Loucy (cell line): ENCODE measurements at regions not wholly inside any gene's neighbourhood (a gene's known extent, or its start where the extent isn't known, plus 50 kb on each side); places are given as distances from the start of the nearest gene placed in this dataset.
A peak's percentile ranks its signal among the peaks of the same experiment; 100 is the strongest.

ENCODE experiments used
- H2AFZ ChIP-seq: fragments of 200-600 bp; sonication (generic); 2 replicates; pipeline ENCODE4 v1.6.0; 2016; ENCODE audit warnings: antibody characterized with exemption, mild to moderate bottlenecking, low read length, moderate library complexity
- H3F3A ChIP-seq: fragments of 200-600 bp; 2 replicates; pipeline ENCODE4 v1.6.0; 2016; ENCODE audit warnings: antibody characterized with exemption, low read depth, mild to moderate bottlenecking
- H3K27me3 ChIP-seq: fragments of 200-600 bp; sonication (generic); 2 replicates; pipeline ENCODE4 v1.6.1; 2014; ENCODE audit warnings: low read length, mild to moderate bottlenecking; ENCODE audit not compliant: insufficient read depth, poor library complexity, severe bottlenecking
- H3K36me3 ChIP-seq: fragments of 200-600 bp; sonication (generic); 2 replicates; pipeline ENCODE4 v1.6.1; 2016; ENCODE audit warnings: low read length; ENCODE audit not compliant: insufficient read depth
- H3K4me1 ChIP-seq: fragments of 200-600 bp; sonication (generic); 2 replicates; pipeline ENCODE4 v1.5.1; 2014; ENCODE audit warnings: low read length, mild to moderate bottlenecking; ENCODE audit not compliant: insufficient read depth, poor library complexity, severe bottlenecking
- H3K4me2 ChIP-seq: fragments of 200-600 bp; sonication (generic); 2 replicates; pipeline ENCODE4 v1.6.0; 2014; ENCODE audit warnings: antibody characterized with exemption, low read length, low read depth, mild to moderate bottlenecking; ENCODE audit not compliant: poor library complexity, severe bottlenecking
- H3K4me3 ChIP-seq: fragments of 200-600 bp; sonication (generic); 2 replicates; pipeline ENCODE4 v1.5.1; 2014; ENCODE audit warnings: low read length, mild to moderate bottlenecking, mixed read lengths; ENCODE audit not compliant: poor library complexity, severe bottlenecking
- H3K79me2 ChIP-seq: fragments of 200-600 bp; sonication (generic); 2 replicates; pipeline ENCODE4 v1.6.1; 2014; ENCODE audit warnings: low read length; ENCODE audit not compliant: insufficient read depth
- H3K9ac ChIP-seq: fragments of 200-600 bp; sonication (generic); 2 replicates; pipeline ENCODE4 v1.6.0; 2014; ENCODE audit warnings: mild to moderate bottlenecking, low read depth, low read length, moderate library complexity; ENCODE audit not compliant: poor library complexity, severe bottlenecking
- H3K9me2 ChIP-seq: fragments of 200-600 bp; sonication (generic); replicated peaks from 2 replicates; pipeline ENCODE4 v1.6.1; 2016; ENCODE audit warnings: low read depth, low read length, mixed read lengths
- H3K9me3 ChIP-seq: fragments of 200-600 bp; sonication (generic); 2 replicates; pipeline ENCODE4 v1.6.1; 2014; ENCODE audit warnings: mild to moderate bottlenecking, antibody characterized with exemption, low read length, low read depth; ENCODE audit not compliant: insufficient read depth
- H4K20me1 ChIP-seq: fragments of 200-600 bp; sonication (generic); 2 replicates; pipeline ENCODE4 v1.6.0; 2014; ENCODE audit warnings: antibody characterized with exemption, low read length, mild to moderate bottlenecking; ENCODE audit not compliant: insufficient read depth, poor library complexity, severe bottlenecking
- EZH2phosphoT487 ChIP-seq: fragments of 200-600 bp; IDR thresholded peaks from 2 replicates; pipeline ENCODE4 v1.6.1; 2018; ENCODE audit warnings: antibody characterized with exemption, mild to moderate bottlenecking, moderate library complexity, borderline replicate concordance
- TF ChIP-seq, protein P1 (sequence below): fragments of 200-600 bp; sonication (generic); conservative IDR thresholded peaks from 2 replicates; pipeline ENCODE4 v1.5.1; 2014; ENCODE audit warnings: mild to moderate bottlenecking, antibody characterized with exemption, low read length

DNA sequence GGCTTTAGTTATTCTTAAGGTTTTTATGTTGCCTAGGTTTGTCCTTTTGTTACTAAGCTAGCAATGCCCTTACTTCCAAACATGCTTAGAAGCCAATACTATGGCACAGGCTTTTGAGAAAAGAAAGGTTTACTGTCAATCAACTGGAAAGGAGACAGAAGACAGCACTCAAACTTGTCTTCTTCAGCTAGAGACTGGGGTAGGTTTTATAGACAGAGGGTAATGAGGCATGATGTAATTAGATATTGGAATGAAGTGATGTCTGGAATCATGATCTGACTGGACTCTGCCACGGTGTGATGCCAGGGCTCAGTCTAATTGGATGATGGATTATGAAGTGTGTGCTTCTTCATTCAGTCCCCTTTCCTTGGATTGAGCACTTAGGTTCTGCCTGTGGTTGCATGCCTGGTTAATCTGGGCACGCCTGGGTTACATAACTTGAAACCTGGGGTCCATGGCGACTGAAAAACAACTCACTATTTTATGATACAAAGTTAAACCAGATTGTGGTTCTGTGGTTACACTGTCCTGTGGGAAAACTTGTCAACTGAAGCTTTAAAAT is 625.8 kb downstream of the BRINP3 start:
- no peak overlapping the region for H3K9ac ChIP-seq
- TF ChIP-seq EZH2phosphoT487: no peak
- TF ChIP-seq, protein P1, sequence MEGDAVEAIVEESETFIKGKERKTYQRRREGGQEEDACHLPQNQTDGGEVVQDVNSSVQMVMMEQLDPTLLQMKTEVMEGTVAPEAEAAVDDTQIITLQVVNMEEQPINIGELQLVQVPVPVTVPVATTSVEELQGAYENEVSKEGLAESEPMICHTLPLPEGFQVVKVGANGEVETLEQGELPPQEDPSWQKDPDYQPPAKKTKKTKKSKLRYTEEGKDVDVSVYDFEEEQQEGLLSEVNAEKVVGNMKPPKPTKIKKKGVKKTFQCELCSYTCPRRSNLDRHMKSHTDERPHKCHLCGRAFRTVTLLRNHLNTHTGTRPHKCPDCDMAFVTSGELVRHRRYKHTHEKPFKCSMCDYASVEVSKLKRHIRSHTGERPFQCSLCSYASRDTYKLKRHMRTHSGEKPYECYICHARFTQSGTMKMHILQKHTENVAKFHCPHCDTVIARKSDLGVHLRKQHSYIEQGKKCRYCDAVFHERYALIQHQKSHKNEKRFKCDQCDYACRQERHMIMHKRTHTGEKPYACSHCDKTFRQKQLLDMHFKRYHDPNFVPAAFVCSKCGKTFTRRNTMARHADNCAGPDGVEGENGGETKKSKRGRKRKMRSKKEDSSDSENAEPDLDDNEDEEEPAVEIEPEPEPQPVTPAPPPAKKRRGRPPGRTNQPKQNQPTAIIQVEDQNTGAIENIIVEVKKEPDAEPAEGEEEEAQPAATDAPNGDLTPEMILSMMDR: no peak
- H3K27me3 ChIP-seq: no peaks in the 10 kb centered on the region
- H3K4me1 ChIP-seq: no peaks in the 10 kb centered on the region
- H3K36me3 ChIP-seq: no peaks in the 10 kb centered on the region
- H3K9me2 ChIP-seq: no peaks in the 10 kb centered on the region
- no peaks in the 10 kb centered on the region for H4K20me1 ChIP-seq
- no peaks in the 10 kb centered on the region for H3K9me3 ChIP-seq
- H2AFZ ChIP-seq: no peak overlapping the region
- no peaks in the 10 kb centered on the region for H3K79me2 ChIP-seq
- H3K4me2 ChIP-seq: no peak overlapping the region
- no peaks in the 10 kb centered on the region for H3F3A ChIP-seq
- no peak overlapping the region for H3K4me3 ChIP-seq

DNA sequence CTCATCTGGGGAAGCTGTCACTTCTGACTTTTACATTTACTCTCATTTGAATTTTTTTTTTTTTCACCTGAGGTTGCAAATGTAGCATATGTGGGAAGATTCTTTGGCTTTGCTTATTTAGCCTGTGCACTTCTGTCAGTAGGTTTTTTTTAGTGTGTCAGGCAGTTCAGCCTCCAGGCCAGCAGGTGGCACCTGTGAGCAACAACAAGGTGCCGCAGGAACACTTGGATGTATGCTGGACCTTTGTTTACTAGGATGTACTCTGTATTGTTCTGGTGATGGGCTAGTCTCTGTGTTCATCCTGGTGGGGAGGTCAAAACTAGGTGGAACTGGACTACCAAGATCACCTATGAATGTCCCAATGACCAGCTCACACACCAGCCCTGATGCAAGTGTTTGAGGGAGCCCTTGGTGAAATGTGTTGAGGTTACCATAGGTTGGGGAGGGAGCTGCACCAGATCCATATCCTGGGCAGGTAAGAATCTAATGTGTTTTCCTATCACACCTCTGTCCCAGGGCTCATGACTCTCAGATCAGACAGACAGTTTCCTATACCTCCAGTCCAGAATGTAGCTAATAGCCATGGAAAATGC is 618.2 kb downstream of the BRINP3 start:
- Histone ChIP-seq H3F3A (no peaks in the 10 kb centered on the region), H3K4me3 (no peak overlapping the region), H3K9ac (no peak overlapping the region), H4K20me1 (no peaks in the 10 kb centered on the region), H3K79me2 (no peaks in the 10 kb centered on the region), H3K36me3 (no peaks in the 10 kb centered on the region), H3K27me3 (no peaks in the 10 kb centered on the region), H3K9me3 (no peaks in the 10 kb centered on the region), H3K4me1 (no peaks in the 10 kb centered on the region), H2AFZ (no peak overlapping the region), H3K4me2 (no peak overlapping the region), H3K9me2 (no peaks in the 10 kb centered on the region)
- no peak for TF ChIP-seq EZH2phosphoT487
- TF ChIP-seq, protein P1: peak; percentile 85

- Histone ChIP-seq H3K4me2 (no peak overlapping the region), H3K36me3 (no peaks in the 10 kb centered on the region), H3K79me2 (no peaks in the 10 kb centered on the region), H3K9me3 (no peaks in the 10 kb centered on the region), H4K20me1 (no peaks in the 10 kb centered on the region), H3K4me3 (no peak overlapping the region), H3F3A (no peaks in the 10 kb centered on the region), H2AFZ (no peak overlapping the region), H3K4me1 (no peaks in the 10 kb centered on the region), H3K27me3 (no peaks in the 10 kb centered on the region), H3K9ac (no peak overlapping the region), H3K9me2 (no peaks in the 10 kb centered on the region)
- TF ChIP-seq, protein P1: no peak
- TF ChIP-seq EZH2phosphoT487: no peak
These were observed 611.1 kb downstream of the BRINP3 start for GRCh38 chr1:189866606-189867005.
